IMR-90 (cell line): ENCODE measurements at regions not wholly inside any gene's neighbourhood (a gene's known extent, or its start where the extent isn't known, plus 50 kb on each side); places are given as distances from the start of the nearest gene placed in this dataset.

Experiments
- ATAC-seq: fragments of 200-7000 bp; cut with Tn5 transposase; 2 replicates; pipeline ENCODE4 v1.9.1; 2020; ENCODE audit warnings: low read depth, mild to moderate bottlenecking, moderate library complexity
- BruUV-seq: library from RNA; stranded (reverse); fragments of 400-500 nt; replicated peaks from 2 replicates; lab custom pipeline; 2021; lab: Mats Ljungman, UMichigan
- CTCF ChIA-PET: fragments of 300-600 bp; formaldehyde crosslinking; extraction: SDS; loops from one replicate; lab custom pipeline; 2021; ENCODE audit warnings: antibody characterized with exemption; lab: Yijun Ruan, JAX
- POLR2A ChIA-PET: fragments of 300-600 bp; sonication (Branson Sonifier 250); formaldehyde crosslinking; loops from one replicate; lab custom pipeline; 2022; ENCODE audit warnings: antibody characterized with exemption; ENCODE audit not compliant: unreplicated experiment; lab: Charles Lee
- DNase-seq: peaks from one replicate; pipeline ENCODE4 v3.0.0; 2013
- H2AFZ ChIP-seq: replicated peaks from 2 replicates; pipeline ENCODE3; 2013; ENCODE audit warnings: low read length, mild to moderate bottlenecking; ENCODE audit not compliant: poor library complexity
- H2AK5ac ChIP-seq: 2 replicates; pipeline ENCODE4 v1.6.1; 2013; ENCODE audit warnings: low read depth, low read length, inconsistent platforms
- H2AK9ac ChIP-seq: replicated peaks from 2 replicates; pipeline ENCODE3; 2013; ENCODE audit warnings: mild to moderate bottlenecking, low read depth, low read length, moderate library complexity; ENCODE audit not compliant: poor library complexity
- H2BK120ac ChIP-seq: 2 replicates; pipeline ENCODE4 v1.6.1; 2013; ENCODE audit warnings: low read depth, low read length, inconsistent platforms
- H2BK15ac ChIP-seq: 3 replicates; pipeline ENCODE4 v1.6.1; 2013; ENCODE audit warnings: low read depth, low read length, inconsistent platforms
- H2BK20ac ChIP-seq: 2 replicates; pipeline ENCODE4 v1.6.1; 2013; ENCODE audit warnings: low read depth, mild to moderate bottlenecking, inconsistent platforms, low read length, moderate library complexity
- H2BK5ac ChIP-seq: 2 replicates; pipeline ENCODE4 v1.6.1; 2013; ENCODE audit warnings: mild to moderate bottlenecking, low read depth, low read length, inconsistent platforms; ENCODE audit not compliant: poor library complexity, severe bottlenecking
- H3K14ac ChIP-seq: replicated peaks from 2 replicates; pipeline ENCODE4 v1.6.1; 2013; ENCODE audit warnings: low read depth, low read length, inconsistent platforms
- H3K18ac ChIP-seq: 2 replicates; pipeline ENCODE4 v1.6.1; 2013; ENCODE audit warnings: low read depth, low read length, control low read depth
- H3K23ac ChIP-seq: 2 replicates; pipeline ENCODE4 v1.6.1; 2013; ENCODE audit warnings: low read depth, low read length, inconsistent platforms
- H3K27ac ChIP-seq: 2 replicates; pipeline ENCODE4 v1.5.1; 2013; ENCODE audit warnings: mild to moderate bottlenecking, control low read depth, low read length; ENCODE audit not compliant: insufficient read depth
- H3K27me3 ChIP-seq: 2 replicates; pipeline ENCODE4 v1.6.1; 2013; ENCODE audit warnings: low read length; ENCODE audit not compliant: control insufficient read depth, insufficient read depth
- H3K36me3 ChIP-seq: 2 replicates; pipeline ENCODE4 v1.6.1; 2013; ENCODE audit warnings: low read length, mixed read lengths; ENCODE audit not compliant: control insufficient read depth, insufficient read depth
- H3K4ac ChIP-seq: 2 replicates; pipeline ENCODE4 v1.6.1; 2013; ENCODE audit warnings: low read depth, low read length, inconsistent platforms
- H3K4me1 ChIP-seq: 2 replicates; pipeline ENCODE4 v1.6.1; 2013; ENCODE audit warnings: low read length, mixed read lengths; ENCODE audit not compliant: control insufficient read depth, insufficient read depth
- H3K4me2 ChIP-seq: 2 replicates; pipeline ENCODE4 v1.6.1; 2013; ENCODE audit warnings: low read depth, mild to moderate bottlenecking, control low read depth, low read length, moderate library complexity
- H3K4me3 ChIP-seq: 2 replicates; pipeline ENCODE4 v1.5.1; 2013; ENCODE audit warnings: low read depth, mild to moderate bottlenecking, control low read depth, low read length, moderate library complexity; ENCODE audit not compliant: insufficient read depth
- H3K56ac ChIP-seq: 2 replicates; pipeline ENCODE4 v1.6.1; 2013; ENCODE audit warnings: low read length, inconsistent platforms; ENCODE audit not compliant: insufficient read depth; ENCODE audit errors: extremely low read depth
- H3K79me1 ChIP-seq, 2 experiments: 2 replicates each; pipeline ENCODE4 v1.6.1; 2013; ENCODE audit warnings: low read length in 2 of 2, inconsistent platforms in 1 of 2, low read depth in 1 of 2
- H3K9ac ChIP-seq: 2 replicates; pipeline ENCODE4 v1.6.1; 2013; ENCODE audit warnings: low read depth, low read length, control low read depth
- H3K9me1 ChIP-seq: 2 replicates; pipeline ENCODE4 v1.6.1; 2013; ENCODE audit warnings: low read length, inconsistent platforms; ENCODE audit not compliant: insufficient read depth
- H3K9me3 ChIP-seq: 2 replicates; pipeline ENCODE4 v1.6.1; 2013; ENCODE audit warnings: low read length; ENCODE audit not compliant: control insufficient read depth, insufficient read depth
- H4K20me1 ChIP-seq: 2 replicates; pipeline ENCODE4 v1.6.1; 2013; ENCODE audit warnings: low read length, inconsistent platforms; ENCODE audit not compliant: insufficient read depth
- H4K5ac ChIP-seq: 2 replicates; pipeline ENCODE4 v1.6.1; 2013; ENCODE audit warnings: mild to moderate bottlenecking, low read depth, low read length, control low read depth
- H4K8ac ChIP-seq, 2 experiments: 2 replicates each; pipeline ENCODE4 v1.6.1; 2013; ENCODE audit warnings: low read depth in 2 of 2, low read length in 2 of 2, control low read depth in 1 of 2, inconsistent platforms in 1 of 2
- H4K91ac ChIP-seq: 2 replicates; pipeline ENCODE4 v1.6.1; 2013; ENCODE audit warnings: low read depth, low read length, inconsistent platforms; ENCODE audit not compliant: insufficient read depth
- BHLHE40 ChIP-seq: fragments of 150-350 bp; IDR thresholded peaks from 2 replicates; pipeline ENCODE4 v1.6.1; 2016; ENCODE audit warnings: mild to moderate bottlenecking, low read depth, low read length
- CEBPB ChIP-seq: IDR thresholded peaks from 2 replicates; pipeline ENCODE4 v1.6.1; 2012; ENCODE audit warnings: low read depth, low read length, improper control_type of control experiment
- CHD1 ChIP-seq: IDR thresholded peaks from 2 replicates; pipeline ENCODE4 v1.6.1; 2012; ENCODE audit warnings: low read depth, low read length, improper control_type of control experiment
- CTCF ChIP-seq: conservative IDR thresholded peaks from 2 replicates; pipeline ENCODE4 v1.5.1; 2012; ENCODE audit warnings: mild to moderate bottlenecking, low read depth, low read length, improper control_type of control experiment
- ELK1 ChIP-seq: fragments of 150-350 bp; IDR thresholded peaks from 2 replicates; pipeline ENCODE4 v1.6.1; 2016; ENCODE audit warnings: low read depth, mild to moderate bottlenecking, low read length, moderate library complexity, borderline replicate concordance
- FOS ChIP-seq: fragments of 150-350 bp; IDR thresholded peaks from 2 replicates; pipeline ENCODE4 v1.6.1; 2016; ENCODE audit warnings: low read depth, low read length
- MAFK ChIP-seq: IDR thresholded peaks from 2 replicates; pipeline ENCODE4 v1.6.1; 2012; ENCODE audit warnings: low read depth, low read length, improper control_type of control experiment
- MAZ ChIP-seq: IDR thresholded peaks from 2 replicates; pipeline ENCODE4 v1.6.1; 2012; ENCODE audit warnings: low read depth, mild to moderate bottlenecking, low read length, improper control_type of control experiment, moderate library complexity, borderline replicate concordance
- MXI1 ChIP-seq: IDR thresholded peaks from 2 replicates; pipeline ENCODE4 v1.6.1; 2012; ENCODE audit warnings: low read depth, mild to moderate bottlenecking, low read length, moderate library complexity, borderline replicate concordance
- NFE2L2 ChIP-seq: fragments of 150-350 bp; IDR thresholded peaks from 2 replicates; pipeline ENCODE4 v1.6.1; 2016; ENCODE audit warnings: low read depth, mild to moderate bottlenecking, low read length
- POLR2A ChIP-seq: IDR thresholded peaks from 2 replicates; pipeline ENCODE4 v1.6.1; 2012; ENCODE audit warnings: mild to moderate bottlenecking, low read depth, low read length
- RAD21 ChIP-seq: IDR thresholded peaks from 2 replicates; pipeline ENCODE4 v1.6.1; 2012; ENCODE audit warnings: low read length, improper control_type of control experiment
- RCOR1 ChIP-seq: IDR thresholded peaks from 2 replicates; pipeline ENCODE4 v1.6.1; 2012; ENCODE audit warnings: mild to moderate bottlenecking, low read length, improper control_type of control experiment; ENCODE audit not compliant: insufficient replicate concordance
- RFX5 ChIP-seq: IDR thresholded peaks from 2 replicates; pipeline ENCODE4 v1.8.0; 2012; ENCODE audit warnings: low read depth, mild to moderate bottlenecking, low read length, moderate library complexity
- SMC3 ChIP-seq: fragments of 150-350 bp; IDR thresholded peaks from 2 replicates; pipeline ENCODE4 v1.6.1; 2016; ENCODE audit warnings: low read depth, mild to moderate bottlenecking, antibody characterized with exemption, low read length, moderate library complexity
- USF2 ChIP-seq: fragments of 150-350 bp; IDR thresholded peaks from 2 replicates; pipeline ENCODE4 v1.6.1; 2017; ENCODE audit warnings: mild to moderate bottlenecking, antibody characterized with exemption, low read length, low read depth
- WGBS, 2 experiments: methylation state at CpG; one replicate each; pipeline versions ENCODE4 v1.1.5 to v1.1.7; 2013; ENCODE audit warnings: missing lambda C conversion rate in 2 of 2; ENCODE audit not compliant: insufficient read length in 1 of 2; ENCODE audit errors: extremely low coverage in 2 of 2; 5-methylcytosine and 5-hydroxymethylcytosine counted together
- dilution Hi-C: fragments of 300-500 bp; cut with HindIII; formaldehyde crosslinking; loops from one replicate; pipeline ENCODE4 v1.14.3; 2018; ENCODE audit warnings: low sequenced_read_pairs; ENCODE audit not compliant: unreplicated experiment
- in situ Hi-C: fragments of 300-500 bp; cut with MboI; formaldehyde crosslinking; loops from 3 replicates; pipeline ENCODE4 v1.14.3; 2019; ENCODE audit warnings: low sequenced_read_pairs, inconsistent platforms, mixed read lengths
- intact Hi-C: fragments of 100-400 bp; cut with micrococcal nuclease; formaldehyde crosslinking; loops from 2 replicates; pipeline ENCODE4 v1.10.0; 2022

- WGBS, 2 experiments = no CpG with 5 or more reads among the region's 6 CpGs
- Histone ChIP-seq H3K56ac (no peak overlapping the region), H3K27me3 (no peaks in the 10 kb centered on the region), H3K23ac (no peak overlapping the region), H2BK20ac (no peak overlapping the region), H4K20me1 (no peaks in the 10 kb centered on the region), H3K79me1 (no peaks in the 10 kb centered on the region), H3K9ac (no peak overlapping the region), H4K8ac (no peak overlapping the region), H3K4me2 (no peak overlapping the region), H3K9me1 (no peaks in the 10 kb centered on the region), H3K14ac (no peak overlapping the region), H4K91ac (no peak overlapping the region), H2AK5ac (no peak overlapping the region), H3K9me3 (peaks cover 15% of the 10 kb centered on the region; the same call in 1 of the 2 replicates), H2BK5ac (no peak overlapping the region), H2BK120ac (no peak overlapping the region), H3K4me3 (no peak overlapping the region), H3K27ac (no peak overlapping the region), H4K5ac (no peak overlapping the region), H2AK9ac (no peak overlapping the region), H3K18ac (no peak overlapping the region), H2BK15ac (no peak overlapping the region), H3K4ac (no peak overlapping the region), H3K4me1 (no peaks in the 10 kb centered on the region), H3K36me3 (no peaks in the 10 kb centered on the region), H2AFZ (no peak overlapping the region)
- ATAC-seq (no peak), DNase-seq (no peak)
- CTCF ChIA-PET = no interaction called here
- in situ Hi-C loops = no loop called here
- dilution Hi-C loops = no loop called here
- POLR2A ChIA-PET = no interaction called here
- intact Hi-C loops = no loop called here
- no peak for TF ChIP-seq SMC3
- TF ChIP-seq RFX5 = no peak
- TF ChIP-seq USF2 = no peak
- TF ChIP-seq POLR2A = no peak
- TF ChIP-seq CHD1 = no peak
- no peak for TF ChIP-seq NFE2L2
- no peak for TF ChIP-seq CTCF
- no peak for TF ChIP-seq FOS
- no peak for TF ChIP-seq ELK1
- TF ChIP-seq BHLHE40 = no peak
- TF ChIP-seq MXI1 = no peak
- TF ChIP-seq MAFK = no peak
- no peak for TF ChIP-seq RAD21
- TF ChIP-seq MAZ = no peak
- no peak for TF ChIP-seq CEBPB
- TF ChIP-seq RCOR1 = no peak
- no TSS peak for BruUV-seq
These were observed 172.6 kb upstream of the VCX3A start for GRCh38 chrX:6707497-6707896.
